HEK293T (cell line): ENCODE measurements at regions not wholly inside any gene's neighbourhood (a gene's known extent, or its start where the extent isn't known, plus 50 kb on each side); places are given as distances from the start of the nearest gene placed in this dataset.

Source experiments
- ARNT ChIP-seq: fragments of 450-650 bp; IDR thresholded peaks from 2 replicates; pipeline ENCODE4 v1.6.1; 2017; ENCODE audit warnings: mild to moderate bottlenecking
- BHLHE40 ChIP-seq: fragments of 450-650 bp; IDR thresholded peaks from 2 replicates; pipeline ENCODE4 v1.6.1; 2016; ENCODE audit warnings: mild to moderate bottlenecking, moderate library complexity, borderline replicate concordance
- CTBP1 ChIP-seq: fragments of 450-650 bp; IDR thresholded peaks from 2 replicates; pipeline ENCODE4 v1.6.1; 2016; ENCODE audit warnings: borderline replicate concordance
- FOXK2 ChIP-seq: fragments of 450-650 bp; IDR thresholded peaks from 2 replicates; pipeline ENCODE4 v1.6.1; 2016; ENCODE audit warnings: mild to moderate bottlenecking
- FOXM1 ChIP-seq: fragments of 450-650 bp; IDR thresholded peaks from 2 replicates; pipeline ENCODE4 v1.6.1; 2017; ENCODE audit warnings: mild to moderate bottlenecking, borderline replicate concordance
- HDGF ChIP-seq: fragments of 450-650 bp; IDR thresholded peaks from 2 replicates; pipeline ENCODE4 v1.6.1; 2017; ENCODE audit warnings: antibody characterized with exemption, borderline replicate concordance
- L3MBTL2 ChIP-seq: fragments of 450-650 bp; conservative IDR thresholded peaks from 2 replicates; pipeline ENCODE4 v1.6.1; 2016; ENCODE audit warnings: mild to moderate bottlenecking
- LEF1 ChIP-seq: fragments of 450-650 bp; IDR thresholded peaks from 2 replicates; pipeline ENCODE4 v1.6.1; 2017; ENCODE audit warnings: mild to moderate bottlenecking, borderline replicate concordance
- PKNOX1 ChIP-seq: fragments of 450-650 bp; IDR thresholded peaks from 2 replicates; pipeline ENCODE4 v1.6.1; 2016
- SP1 ChIP-seq: fragments of 450-650 bp; IDR thresholded peaks from 2 replicates; pipeline ENCODE4 v1.6.1; 2017
- SUZ12 ChIP-seq: fragments of 450-650 bp; IDR thresholded peaks from 2 replicates; pipeline ENCODE4 v1.6.1; 2016; ENCODE audit warnings: mild to moderate bottlenecking
- TARDBP ChIP-seq: fragments of 450-650 bp; IDR thresholded peaks from 2 replicates; pipeline ENCODE4 v1.6.1; 2016
- ZNF384 ChIP-seq: fragments of 450-650 bp; IDR thresholded peaks from 2 replicates; pipeline ENCODE4 v1.6.1; 2016

- no peak for TF ChIP-seq CTBP1
- TF ChIP-seq ZNF384: no peak
- TF ChIP-seq L3MBTL2: no peak
- no peak for TF ChIP-seq HDGF
- TF ChIP-seq PKNOX1: no peak
- no peak for TF ChIP-seq LEF1
- no peak for TF ChIP-seq FOXM1
- TF ChIP-seq ARNT: no peak
- TF ChIP-seq TARDBP: no peak
- no peak for TF ChIP-seq SUZ12
- no peak for TF ChIP-seq SP1
- no peak for TF ChIP-seq FOXK2
- TF ChIP-seq BHLHE40: no peak
These were observed 131.7 kb upstream of the CDH20 start for GRCh38 chr18:61201511-61201910.
